ENCODE measurements at regions not wholly inside any gene's neighbourhood (a gene's known extent, or its start where the extent isn't known, plus 50 kb on each side); places are given as distances from the start of the nearest gene placed in this dataset.

- TF ChIP-seq POLR2AphosphoS5 (IDR thresholded peaks at IDR 0.05; ENCODE audit: low read depth, low read length) (no peak), POLR2A (IDR thresholded peaks at IDR 0.05; ENCODE audit: low read depth, low read length) (no peak), PAX5 (IDR thresholded peaks at IDR 0.05; ENCODE audit: insufficient read depth, low read length, severe bottlenecking) (no peak)
Observed at GRCh38 chr2:45153121-45153520, 143.9 kb upstream of the SIX2 start.
